ENCODE measurements at regions not wholly inside any gene's neighbourhood (a gene's known extent, or its start where the extent isn't known, plus 50 kb on each side); places are given as distances from the start of the nearest gene placed in this dataset.

- TF ChIP-seq CTCF (IDR thresholded peaks at IDR 0.05; ENCODE audit: extremely low read depth in 1 of 2, insufficient read depth in 1 of 2, low read depth in 1 of 2, low read length in 2 of 2): no peak
- TF ChIP-seq POLR2A (IDR thresholded peaks at IDR 0.05; ENCODE audit: low read depth, low read length): no peak
- no peak for TF ChIP-seq EZH2 (IDR thresholded peaks at IDR 0.05; ENCODE audit: borderline replicate concordance, low read depth, low read length, severe bottlenecking)
- no peak for TF ChIP-seq MYC (IDR thresholded peaks at IDR 0.05; ENCODE audit: low read depth, low read length)
- TF ChIP-seq MAX (IDR thresholded peaks at IDR 0.05; ENCODE audit: insufficient read depth, insufficient read length): no peak
- TF ChIP-seq POLR2AphosphoS5 (IDR thresholded peaks at IDR 0.05; ENCODE audit: insufficient read depth, low read depth, low read length): no peak
- TF ChIP-seq JUN (IDR thresholded peaks at IDR 0.05; ENCODE audit: borderline replicate concordance, insufficient read depth, insufficient read length, low read depth): no peak
These were observed 55.6 kb upstream of the MSX1 start for GRCh38 chr4:4803912-4804296.

Data from endothelial cell of umbilical vein (primary cell).